SK-N-SH (cell line): ENCODE measurements at regions not wholly inside any gene's neighbourhood (a gene's known extent, or its start where the extent isn't known, plus 50 kb on each side); places are given as distances from the start of the nearest gene placed in this dataset.

Source experiments
- CTCF ChIA-PET: fragments of 300-600, 350-600 bp; formaldehyde crosslinking; extraction: SDS; loops from one replicate; lab custom pipeline; 2021; lab: Yijun Ruan, JAX
- POLR2A ChIA-PET: fragments of 350-600 bp; sonication (Branson Sonifier 250); formaldehyde crosslinking; extraction: SDS; loops from one replicate; lab custom pipeline; 2020; ENCODE audit warnings: antibody characterized with exemption, inconsistent platforms; lab: Yijun Ruan, JAX
- DNase-seq: peaks from one replicate; pipeline ENCODE4 v3.0.0; 2012
- H2AFZ ChIP-seq: fragments of 200-600 bp; sonication (generic); 2 replicates; pipeline ENCODE4 v1.8.1; 2016; ENCODE audit warnings: antibody characterized with exemption, mild to moderate bottlenecking, low read depth
- H3F3A ChIP-seq: fragments of 200-600 bp; sonication (generic); replicated peaks from 2 replicates; pipeline ENCODE3; 2016; ENCODE audit warnings: antibody characterized with exemption, mild to moderate bottlenecking; ENCODE audit not compliant: insufficient read depth
- H3K27ac ChIP-seq, 2 experiments: fragments of 200-500 bp in 1 of 2; fragments of 200-600 bp in 1 of 2; sonication (Bioruptor generic) in 1 of 2; sonication (generic), shearing (Covaris generic) in 1 of 2; 2 replicates each; pipeline versions ENCODE4 v1.5.1 to v1.6.1; 2014 to 2016; ENCODE audit warnings: low read depth in 2 of 2, inconsistent platforms in 1 of 2, low read length in 1 of 2, mild to moderate bottlenecking in 1 of 2, mixed read lengths in 1 of 2
- H3K27me3 ChIP-seq: fragments of 200-600 bp; sonication (generic), shearing (Covaris generic); 2 replicates; pipeline ENCODE4 v1.6.1; 2016; ENCODE audit warnings: mixed run types; ENCODE audit not compliant: insufficient read depth
- H3K36me3 ChIP-seq, 2 experiments: fragments of 200-500 bp in 1 of 2; fragments of 200-600 bp in 1 of 2; sonication (Bioruptor generic) in 1 of 2; sonication (generic) in 1 of 2; replicated peaks in 1 of 2; 2 replicates each; pipeline versions ENCODE3 to v1.5.1; 2014 to 2016; ENCODE audit warnings: low read length in 1 of 2, mild to moderate bottlenecking in 1 of 2; ENCODE audit not compliant: insufficient read depth in 2 of 2, control insufficient read depth in 1 of 2
- H3K4me1 ChIP-seq, 2 experiments: fragments of 200-500 bp in 1 of 2; fragments of 200-600 bp in 1 of 2; sonication (Bioruptor generic) in 1 of 2; sonication (generic), shearing (Covaris generic) in 1 of 2; 2 replicates each; pipeline versions ENCODE4 v1.5.1 to v1.6.1; 2014 to 2016; ENCODE audit warnings: low read depth in 1 of 2, low read length in 1 of 2, mixed run types in 1 of 2; ENCODE audit not compliant: insufficient read depth in 2 of 2, control insufficient read depth in 1 of 2
- H3K4me2 ChIP-seq: fragments of 200-600 bp; sonication (generic), shearing (Covaris generic); 2 replicates; pipeline ENCODE4 v1.6.1; 2017; ENCODE audit warnings: mixed run types
- H3K4me3 ChIP-seq, 2 experiments: fragments of 200-500 bp in 1 of 2; fragments of 200-600 bp in 1 of 2; sonication (Bioruptor generic) in 1 of 2; sonication (generic), shearing (Covaris generic) in 1 of 2; 2 replicates each; pipeline versions ENCODE4 v1.5.1 to v1.8.1; 2014 to 2016; ENCODE audit warnings: low read depth in 2 of 2, inconsistent platforms in 1 of 2, low read length in 1 of 2, mild to moderate bottlenecking in 1 of 2, mixed read lengths in 1 of 2, moderate library complexity in 1 of 2
- H3K79me2 ChIP-seq: fragments of 200-600 bp; sonication (generic); 2 replicates; pipeline ENCODE4 v1.8.1; 2017; ENCODE audit warnings: mild to moderate bottlenecking; ENCODE audit not compliant: insufficient read depth
- H3K9ac ChIP-seq: fragments of 200-600 bp; sonication (generic); 2 replicates; pipeline ENCODE4 v1.6.1; 2017; ENCODE audit warnings: mixed run types
- H3K9me2 ChIP-seq: fragments of 200-600 bp; sonication (generic); 2 replicates; pipeline ENCODE4 v1.6.1; 2017; ENCODE audit warnings: mixed run types
- H3K9me3 ChIP-seq: fragments of 200-600 bp; sonication (generic); 2 replicates; pipeline ENCODE4 v1.6.1; 2017; ENCODE audit warnings: mixed run types, mild to moderate bottlenecking, moderate library complexity
- H4K20me1 ChIP-seq: fragments of 200-600 bp; sonication (generic); 2 replicates; pipeline ENCODE4 v1.6.1; 2017; ENCODE audit warnings: mild to moderate bottlenecking, mixed run types; ENCODE audit not compliant: insufficient read depth
- CHD2 ChIP-seq: fragments of 150-350 bp; IDR thresholded peaks from 2 replicates; pipeline ENCODE4 v1.6.1; 2018; ENCODE audit warnings: low read length; ENCODE audit not compliant: partially characterized antibody
- CTCF ChIP-seq: fragments of 200-600 bp; sonication (generic); IDR thresholded peaks from 2 replicates; pipeline ENCODE4 v1.6.1; 2017; ENCODE audit warnings: antibody characterized with exemption, mild to moderate bottlenecking, moderate library complexity
- ELF1 ChIP-seq: IDR thresholded peaks from 2 replicates; pipeline ENCODE4 v1.4.0; 2012
- EP300 ChIP-seq, 2 experiments: IDR thresholded peaks; 2 replicates each; pipeline versions ENCODE4 v1.4.0 to v1.6.1; 2012; ENCODE audit warnings: borderline replicate concordance in 1 of 2, low read depth in 1 of 2, low read length in 1 of 2
- JUND ChIP-seq: IDR thresholded peaks from 2 replicates; pipeline ENCODE4 v1.4.0; 2012
- MEF2A ChIP-seq: IDR thresholded peaks from 2 replicates; pipeline ENCODE4 v1.4.0; 2012; ENCODE audit warnings: low read depth, borderline replicate concordance
- MXI1 ChIP-seq: IDR thresholded peaks from 2 replicates; pipeline ENCODE4 v1.6.1; 2012; ENCODE audit warnings: mild to moderate bottlenecking, low read depth, low read length, improper control_type of control experiment
- PBX3 ChIP-seq: IDR thresholded peaks from 2 replicates; pipeline ENCODE4; 2012
- POLR2AphosphoS5 ChIP-seq: IDR thresholded peaks from 2 replicates; pipeline ENCODE4 v1.6.1; 2012; ENCODE audit warnings: low read depth, low read length
- SIN3A ChIP-seq: IDR thresholded peaks from 2 replicates; pipeline ENCODE4 v1.6.1; 2012; ENCODE audit warnings: low read depth, mild to moderate bottlenecking, low read length, moderate library complexity, borderline replicate concordance
- TCF12 ChIP-seq: IDR thresholded peaks from 2 replicates; pipeline ENCODE4 v1.4.0; 2012
- USF1 ChIP-seq: IDR thresholded peaks from 2 replicates; pipeline ENCODE4 v1.4.0; 2012; ENCODE audit warnings: low read depth, borderline replicate concordance
- ZBTB33 ChIP-seq: IDR thresholded peaks from 2 replicates; pipeline ENCODE4 v1.4.0; 2012; ENCODE audit warnings: low read depth, borderline replicate concordance
- WGBS: methylation state at CpG from one replicate; pipeline ENCODE4 v1.1.6; 2017; ENCODE audit warnings: low lambda C conversion rate; 5-methylcytosine and 5-hydroxymethylcytosine counted together

- Histone ChIP-seq H3K79me2 (no peaks in the 10 kb centered on the region), H3K4me3 (no peak overlapping the region), H3K4me2 (no peak overlapping the region), H4K20me1 (no peaks in the 10 kb centered on the region), H3K36me3 (no peaks in the 10 kb centered on the region), H3K27ac (no peak overlapping the region), H3K9me2 (no peaks in the 10 kb centered on the region), H3F3A (no peaks in the 10 kb centered on the region), H3K4me1 (no peaks in the 10 kb centered on the region; a peak in 1 of 4 replicates), H2AFZ (no peak overlapping the region), H3K9ac (no peak overlapping the region), H3K27me3 (no peaks in the 10 kb centered on the region), H3K9me3 (no peaks in the 10 kb centered on the region)
- WGBS = 41% methylated on average over 5 of the region's 5 CpGs
- TF ChIP-seq TCF12 (no peak), EP300 (IDR thresholded peaks at IDR 0.05; ENCODE audit: borderline replicate concordance in 1 of 2, low read depth in 1 of 2, low read length in 1 of 2) (no peak), JUND (no peak), PBX3 (no peak), ZBTB33 (no peak), CTCF (no peak), MEF2A (no peak), SIN3A (no peak), ELF1 (no peak), MXI1 (no peak), CHD2 (no peak), USF1 (no peak), POLR2AphosphoS5 (no peak)
- ChIA-PET CTCF (no interaction called here), POLR2A (no interaction called here)
- DNase-seq = no peak
Measured at GRCh38 chr4:129545599-129546278, 449.8 kb downstream of the C4orf33 start.
